ENCODE measurements at regions not wholly inside any gene's neighbourhood (a gene's known extent, or its start where the extent isn't known, plus 50 kb on each side); places are given as distances from the start of the nearest gene placed in this dataset.
"Not testable (repeated sequence)": the region's sequence is repeated elsewhere in the genome, so short reads cannot be mapped to it uniquely, and the experiment has no call there.

DNA sequence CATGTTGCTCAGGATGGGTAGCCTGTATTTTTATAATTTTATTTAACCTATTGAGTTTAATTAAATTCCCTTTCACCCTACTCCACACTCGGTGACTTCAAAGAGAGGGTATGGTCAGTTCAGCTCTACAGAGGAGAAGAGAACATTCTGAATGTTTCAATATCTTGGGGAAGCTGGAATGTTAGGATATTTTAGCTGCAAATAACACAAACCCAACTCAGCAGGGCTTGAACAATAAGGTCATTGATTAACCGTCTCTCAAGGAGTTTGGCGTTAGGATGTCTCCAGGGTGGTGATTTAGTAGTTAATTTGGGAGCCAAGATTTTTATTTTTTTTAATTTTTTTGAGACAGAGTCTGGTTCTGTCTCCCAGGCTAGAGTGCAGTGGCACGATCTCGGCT lies 143.6 kb upstream of the SALL4 start:
- Histone ChIP-seq H3K4me3 (no peak overlapping the region), H3K27ac (no peak overlapping the region), H3K9me3 (no peaks in the 10 kb centered on the region), H3K36me3 (no peaks in the 10 kb centered on the region), H3K27me3 (replicated peaks; ENCODE audit: insufficient read depth) (no peaks in the 10 kb centered on the region), H3K4me1 (ENCODE audit: control insufficient read depth in 1 of 2, low read depth in 2 of 2) (no peaks in the 10 kb centered on the region)
- DNase-seq (ENCODE audit: low spot score) (no peak), ATAC-seq (ENCODE audit: insufficient number of reproducible peaks, low FRiP score, low read depth) (no peak)
- TF ChIP-seq, protein P1, sequence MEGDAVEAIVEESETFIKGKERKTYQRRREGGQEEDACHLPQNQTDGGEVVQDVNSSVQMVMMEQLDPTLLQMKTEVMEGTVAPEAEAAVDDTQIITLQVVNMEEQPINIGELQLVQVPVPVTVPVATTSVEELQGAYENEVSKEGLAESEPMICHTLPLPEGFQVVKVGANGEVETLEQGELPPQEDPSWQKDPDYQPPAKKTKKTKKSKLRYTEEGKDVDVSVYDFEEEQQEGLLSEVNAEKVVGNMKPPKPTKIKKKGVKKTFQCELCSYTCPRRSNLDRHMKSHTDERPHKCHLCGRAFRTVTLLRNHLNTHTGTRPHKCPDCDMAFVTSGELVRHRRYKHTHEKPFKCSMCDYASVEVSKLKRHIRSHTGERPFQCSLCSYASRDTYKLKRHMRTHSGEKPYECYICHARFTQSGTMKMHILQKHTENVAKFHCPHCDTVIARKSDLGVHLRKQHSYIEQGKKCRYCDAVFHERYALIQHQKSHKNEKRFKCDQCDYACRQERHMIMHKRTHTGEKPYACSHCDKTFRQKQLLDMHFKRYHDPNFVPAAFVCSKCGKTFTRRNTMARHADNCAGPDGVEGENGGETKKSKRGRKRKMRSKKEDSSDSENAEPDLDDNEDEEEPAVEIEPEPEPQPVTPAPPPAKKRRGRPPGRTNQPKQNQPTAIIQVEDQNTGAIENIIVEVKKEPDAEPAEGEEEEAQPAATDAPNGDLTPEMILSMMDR (IDR thresholded peaks at IDR 0.05), result no peak

DNA sequence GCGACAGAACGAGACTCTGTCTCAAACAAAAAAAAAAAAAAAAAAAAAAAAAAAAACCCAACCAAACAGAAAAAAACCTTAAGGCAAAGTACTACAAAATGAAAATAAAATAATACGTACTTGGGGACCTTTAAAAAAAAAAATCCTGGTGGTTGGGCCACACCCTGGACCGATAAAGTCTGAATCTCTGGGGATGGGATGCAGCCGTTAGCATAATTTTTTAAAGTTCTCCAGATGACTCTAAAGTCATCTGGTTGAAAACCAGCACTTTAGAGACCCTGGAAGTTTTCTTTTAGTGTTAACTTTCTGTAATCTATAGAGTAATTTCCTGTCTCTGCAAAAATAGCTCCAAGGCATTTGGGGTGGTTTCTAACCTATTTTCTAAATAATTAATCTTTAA lies 142.9 kb upstream of the SALL4 start:
- Histone ChIP-seq H3K27me3 (replicated peaks; ENCODE audit: insufficient read depth) (no peaks in the 10 kb centered on the region), H3K4me1 (ENCODE audit: control insufficient read depth in 1 of 2, low read depth in 2 of 2) (no peaks in the 10 kb centered on the region), H3K27ac (no peak overlapping the region), H3K4me3 (no peak overlapping the region), H3K36me3 (no peaks in the 10 kb centered on the region), H3K9me3 (no peaks in the 10 kb centered on the region)
- TF ChIP-seq, protein P1 (IDR thresholded peaks at IDR 0.05), result no peak
- DNase-seq (ENCODE audit: low spot score) (no peak), ATAC-seq (ENCODE audit: insufficient number of reproducible peaks, low FRiP score, low read depth) (no peak)

DNA sequence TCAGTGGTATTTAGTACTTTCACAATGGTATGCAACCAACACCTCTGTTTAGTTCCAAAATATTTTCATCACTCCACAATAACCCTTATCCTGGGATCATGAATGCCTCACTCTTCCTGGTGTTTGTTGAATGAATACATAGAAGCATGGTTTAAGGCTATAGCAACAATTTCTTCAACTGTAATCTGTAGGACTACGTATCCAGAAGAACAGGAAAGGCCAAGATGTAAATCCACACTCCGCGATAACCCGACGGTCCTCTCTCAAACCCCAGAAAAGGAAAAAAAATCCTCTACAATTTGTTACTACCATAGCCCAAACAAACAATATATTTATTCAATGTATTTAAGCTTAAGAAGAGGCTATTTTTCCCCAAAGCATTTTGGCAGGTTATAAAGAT lies 141.4 kb upstream of the SALL4 start:
- H3K27me3 ChIP-seq (replicated peaks; ENCODE audit: insufficient read depth), result no peaks in the 10 kb centered on the region
- TF ChIP-seq, protein P1 (IDR thresholded peaks at IDR 0.05), result no peak
- H3K36me3 ChIP-seq, result no peaks in the 10 kb centered on the region
- H3K9me3 ChIP-seq, result no peaks in the 10 kb centered on the region
- no peak for ATAC-seq (ENCODE audit: insufficient number of reproducible peaks, low FRiP score, low read depth)
- no peaks in the 10 kb centered on the region for H3K4me1 ChIP-seq (ENCODE audit: control insufficient read depth in 1 of 2, low read depth in 2 of 2)
- no peak overlapping the region for H3K27ac ChIP-seq
- no peak overlapping the region for H3K4me3 ChIP-seq
- no peak for DNase-seq (ENCODE audit: low spot score)

DNA sequence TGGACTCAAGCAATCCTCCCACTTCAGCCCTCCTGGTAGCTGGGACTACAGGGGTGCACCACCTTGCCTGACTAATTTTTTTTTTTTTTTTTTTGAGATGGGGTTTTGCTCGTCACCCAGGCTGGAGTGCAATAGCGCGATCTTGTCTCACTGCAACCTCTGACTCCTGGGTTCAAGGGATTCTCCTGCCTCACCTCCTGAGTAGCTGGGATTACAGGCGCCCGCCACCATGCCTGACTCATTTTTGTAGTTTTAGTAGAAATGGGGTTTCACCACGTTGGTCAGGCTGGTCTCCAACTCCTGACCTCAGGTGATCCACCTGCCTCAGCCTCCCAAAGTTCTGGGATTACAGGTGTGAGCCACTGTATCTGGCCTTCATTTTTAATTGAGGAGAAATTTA lies 141.0 kb upstream of the SALL4 start:
- not testable (repeated sequence) for H3K9me3 ChIP-seq; ATAC-seq (ENCODE audit: insufficient number of reproducible peaks, low FRiP score, low read depth); H3K4me3 ChIP-seq; H3K27me3 ChIP-seq (replicated peaks; ENCODE audit: insufficient read depth); DNase-seq (ENCODE audit: low spot score); H3K4me1 ChIP-seq (ENCODE audit: control insufficient read depth in 1 of 2, low read depth in 2 of 2); H3K36me3 ChIP-seq; H3K27ac ChIP-seq

DNA sequence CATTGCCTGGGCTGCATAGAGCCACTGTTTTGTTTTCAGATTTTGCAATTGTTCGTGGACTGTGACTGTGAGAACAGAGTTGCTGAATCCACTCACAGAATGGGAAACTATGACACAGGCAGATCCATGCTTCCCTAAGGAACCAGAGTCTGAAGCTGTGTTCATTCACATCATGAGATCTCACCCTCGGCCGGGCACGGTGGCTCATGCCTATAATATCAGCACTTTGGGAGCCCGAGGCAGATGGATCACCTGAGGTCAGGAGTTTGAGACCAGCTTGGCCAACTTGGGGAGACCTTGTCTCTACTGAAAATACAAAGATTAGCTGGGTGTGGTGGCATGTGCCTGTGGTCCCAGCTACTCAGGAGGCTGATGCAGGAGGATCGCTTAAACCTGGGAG lies 139.2 kb upstream of the SALL4 start:
- TF ChIP-seq, protein P1 (IDR thresholded peaks at IDR 0.05), result no peak

DNA sequence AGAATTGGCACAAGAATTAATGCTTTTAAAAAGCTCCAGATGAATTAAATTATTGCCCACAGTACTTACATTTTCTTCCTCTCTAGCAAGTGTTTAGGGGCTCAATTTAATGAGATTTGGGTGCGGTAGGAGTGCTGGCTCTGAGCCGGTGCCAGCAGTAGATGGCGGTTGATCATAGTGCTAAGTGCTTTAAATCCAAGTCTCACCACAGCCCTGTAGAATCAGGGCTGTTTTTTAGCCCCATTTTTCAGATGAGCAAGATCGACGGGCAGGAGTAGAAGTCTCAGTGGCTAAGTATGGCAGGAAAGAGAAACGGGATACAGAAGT lies 136.9 kb upstream of the SALL4 start:
- no peaks in the 10 kb centered on the region for H3K9me3 ChIP-seq
- TF ChIP-seq, protein P1 (IDR thresholded peaks at IDR 0.05), result no peak
- H3K36me3 ChIP-seq, result no peaks in the 10 kb centered on the region
- H3K4me3 ChIP-seq, result no peak overlapping the region
- ATAC-seq (ENCODE audit: insufficient number of reproducible peaks, low FRiP score, low read depth), result no peak
- no peak for DNase-seq (ENCODE audit: low spot score)
- H3K4me1 ChIP-seq (ENCODE audit: control insufficient read depth in 1 of 2, low read depth in 2 of 2), result no peaks in the 10 kb centered on the region
- no peak overlapping the region for H3K27ac ChIP-seq
- H3K27me3 ChIP-seq (replicated peaks; ENCODE audit: insufficient read depth), result no peaks in the 10 kb centered on the region

More for the DNA sequence above, 139.2 kb upstream of the SALL4 start:
- H3K36me3 ChIP-seq, result no peaks in the 10 kb centered on the region
- no peak overlapping the region for H3K4me3 ChIP-seq
- H3K4me1 ChIP-seq (ENCODE audit: control insufficient read depth in 1 of 2, low read depth in 2 of 2), result no peaks in the 10 kb centered on the region
- no peak for ATAC-seq (ENCODE audit: insufficient number of reproducible peaks, low FRiP score, low read depth)
- H3K27ac ChIP-seq, result no peak overlapping the region
- DNase-seq (ENCODE audit: low spot score), result no peak
- no peaks in the 10 kb centered on the region for H3K27me3 ChIP-seq (replicated peaks; ENCODE audit: insufficient read depth)
- H3K9me3 ChIP-seq, result no peaks in the 10 kb centered on the region

Measured in thoracic aorta (tissue), 2 donors.